Nucleus accumbens (tissue), 56 donors: ENCODE measurements at regions not wholly inside any gene's neighbourhood (a gene's known extent, or its start where the extent isn't known, plus 50 kb on each side); places are given as distances from the start of the nearest gene placed in this dataset.

ENCODE experiments used
- DNase-seq, 56 donors: peaks; one replicate each; lab custom pipeline; 2025; lab: John Stamatoyannopoulos, UW

GRCh38 chr5:124593952-124594351, 152.5 kb downstream of the ZNF608 start:
- peak in 2 of 56 donors; percentile 16 to 34 for DNase-seq

DNA sequence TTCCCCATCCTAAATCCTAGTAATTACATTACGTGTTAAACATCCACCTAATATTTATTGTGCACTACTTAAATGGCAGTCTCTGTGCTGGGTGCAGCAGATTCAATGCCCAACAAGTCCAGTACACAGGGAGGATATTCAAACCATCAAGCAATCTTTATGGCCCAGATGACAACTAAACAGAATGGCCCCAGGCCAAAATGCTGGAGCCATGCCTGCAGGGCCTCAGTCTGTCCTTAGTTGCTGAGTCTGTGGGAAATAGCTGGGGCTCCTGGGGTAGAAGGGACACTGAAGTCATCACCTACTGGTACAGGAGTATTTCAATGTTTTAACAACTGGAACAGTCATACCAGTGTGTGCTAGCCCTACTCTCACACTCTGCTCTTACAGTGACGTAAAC, 153.5 kb downstream of the ZNF608 start:
- peak in 11 of 56 donors; percentile 6 to 34 (median 21) for DNase-seq

GRCh38 chr5:124591583-124591982, 154.9 kb downstream of the ZNF608 start:
- DNase-seq, result no peak

- no peak for DNase-seq
Observed at GRCh38 chr5:124590686-124591085, 155.8 kb downstream of the ZNF608 start.

DNA sequence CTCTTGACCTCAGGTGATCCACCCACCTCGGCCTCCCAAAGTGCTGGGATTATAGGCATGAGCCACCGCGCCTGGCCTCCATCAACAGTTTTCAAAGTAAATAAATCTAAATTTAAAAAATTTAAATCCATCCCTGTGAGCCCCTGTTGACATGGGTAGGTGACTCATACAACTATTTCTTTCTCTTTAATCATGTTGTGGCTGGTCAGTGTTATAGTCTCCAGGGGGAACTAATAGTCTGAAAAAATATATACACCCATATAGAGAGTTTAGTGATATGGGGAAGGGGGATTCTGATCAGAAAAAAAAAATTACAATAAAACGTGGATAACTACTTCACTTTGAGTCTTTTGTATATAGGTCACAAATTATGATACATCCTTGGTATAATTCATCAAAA, 159.2 kb downstream of the ZNF608 start:
- DNase-seq, result no peak

DNA sequence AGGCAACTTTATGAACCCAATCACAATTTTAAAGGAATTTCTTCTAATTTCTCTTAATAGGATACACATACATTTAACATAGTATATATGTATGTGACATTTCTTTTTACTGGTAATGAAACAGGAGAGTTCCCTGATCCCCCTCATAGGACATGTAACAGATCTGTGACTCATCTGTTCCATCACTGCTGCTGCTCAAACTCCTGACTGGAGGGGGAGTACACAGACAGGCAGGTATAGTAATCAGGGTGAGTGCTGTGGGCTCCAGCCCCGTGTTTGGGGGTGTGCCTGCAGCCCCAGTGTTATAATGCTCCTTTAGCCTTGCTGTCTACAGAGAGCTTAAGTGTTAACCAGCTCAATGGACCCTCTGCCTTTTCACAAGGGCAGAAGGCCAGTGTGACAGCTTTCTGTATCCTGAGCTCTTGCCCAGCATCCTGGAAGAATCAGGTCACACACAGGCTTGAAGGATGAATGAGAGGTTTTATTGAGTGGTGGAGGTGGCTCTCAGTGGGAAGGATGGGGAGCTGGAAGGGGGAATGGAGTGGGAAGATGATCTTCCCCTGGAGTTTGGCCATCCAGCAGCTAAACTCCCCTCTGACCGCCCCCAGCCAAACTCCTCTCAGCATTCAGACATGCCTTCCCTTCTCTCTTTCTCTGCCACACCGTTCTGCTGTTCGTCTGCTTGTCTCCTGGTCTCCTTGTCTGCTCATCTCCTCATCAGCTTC, 161.3 kb downstream of the ZNF608 start:
- DNase-seq, result no peak

DNA sequence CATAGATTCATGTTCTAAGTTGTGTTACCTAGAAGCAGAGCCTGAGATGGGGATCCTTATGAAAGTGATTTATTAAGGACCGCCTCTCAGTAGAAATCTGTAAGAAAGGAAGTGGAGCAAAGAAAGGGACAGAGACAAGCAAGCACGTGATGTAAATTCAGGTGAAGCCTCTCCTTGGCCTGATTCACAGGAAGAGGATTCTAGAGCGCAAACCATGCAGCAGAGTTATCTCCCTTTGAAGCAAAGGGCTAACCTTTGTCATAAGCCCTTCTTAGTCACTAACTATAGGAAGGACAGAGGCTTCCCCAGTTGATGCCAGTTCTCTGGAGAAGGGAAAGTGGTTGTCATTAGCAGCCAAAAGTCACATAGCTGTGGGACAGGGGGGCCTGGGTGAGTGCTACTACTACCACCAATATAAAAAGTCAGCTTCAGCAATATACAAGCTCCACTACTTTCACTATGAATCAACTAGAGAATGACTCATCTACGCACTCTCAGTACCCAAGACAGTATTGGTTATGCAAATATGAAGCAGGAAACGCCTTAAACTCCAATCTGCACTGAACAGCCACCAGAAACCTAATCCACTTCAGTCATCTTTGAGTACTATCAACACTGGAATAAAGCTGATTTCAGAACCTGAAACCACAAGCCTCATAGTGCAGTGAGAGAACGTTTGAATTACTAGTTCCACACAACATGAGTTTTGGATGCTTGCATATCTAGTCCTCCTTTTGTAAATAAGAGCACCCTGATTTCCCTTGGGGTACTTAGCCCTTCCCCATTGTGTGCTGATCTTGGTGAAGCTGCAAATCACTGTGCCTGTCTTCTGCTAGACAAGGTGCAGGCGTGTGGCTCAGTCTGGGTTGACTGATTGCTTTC, 162.7 kb downstream of the ZNF608 start:
- DNase-seq, result no peak

- no peak for DNase-seq
Observed at GRCh38 chr5:124582561-124582840, 163.9 kb downstream of the ZNF608 start.

DNA sequence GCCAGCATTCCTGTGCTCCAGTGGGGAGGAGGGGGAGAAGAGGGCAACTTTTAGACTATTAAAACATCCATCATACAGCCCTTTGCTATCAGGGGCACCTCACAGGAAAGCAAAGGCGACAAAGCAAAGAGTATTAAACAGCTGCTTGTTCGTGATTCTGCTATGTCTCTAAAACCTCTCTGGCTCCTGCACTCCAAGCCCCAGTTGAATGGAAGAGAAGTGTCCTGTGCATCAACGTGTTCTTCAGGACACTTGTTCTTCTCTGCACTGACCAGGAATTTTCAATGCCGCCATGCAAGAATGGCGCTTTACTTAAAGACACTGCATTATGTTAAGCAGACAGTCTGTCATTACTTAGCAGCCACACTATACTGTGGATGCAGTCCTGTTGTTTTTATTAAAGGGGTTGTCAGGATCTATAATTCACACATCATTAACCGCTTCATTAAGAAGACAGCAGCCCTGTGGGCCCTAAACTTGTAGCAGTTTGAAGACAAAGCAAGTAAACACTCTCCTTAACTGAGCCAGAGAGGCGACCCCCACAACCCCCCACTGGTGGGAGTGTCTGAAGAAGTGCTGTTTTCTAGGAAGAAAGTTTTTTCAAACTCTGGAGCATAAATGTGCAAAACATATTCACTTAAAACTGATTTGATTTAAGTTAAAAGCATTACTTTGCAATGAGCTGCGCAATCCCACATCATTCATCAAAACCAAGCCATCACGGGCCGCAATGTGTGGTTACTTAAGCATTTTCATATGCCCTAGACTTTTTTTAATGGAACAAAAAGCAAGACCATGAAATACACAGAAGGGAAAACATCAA, 164.5 kb downstream of the ZNF608 start:
- peak in 1 of 56 donors; percentile 20 for DNase-seq

GRCh38 chr5:124580925-124581737, 165.3 kb downstream of the ZNF608 start:
- peak in 19 of 56 donors; percentile 7 to 47 (median 18) for DNase-seq

GRCh38 chr5:124580512-124580911, 165.9 kb downstream of the ZNF608 start:
- DNase-seq, result no peak

GRCh38 chr5:124576848-124577409, 169.5 kb downstream of the ZNF608 start:
- no peak for DNase-seq

- DNase-seq, result no peak
Observed at GRCh38 chr5:124575725-124576124, 170.7 kb downstream of the ZNF608 start.

DNA sequence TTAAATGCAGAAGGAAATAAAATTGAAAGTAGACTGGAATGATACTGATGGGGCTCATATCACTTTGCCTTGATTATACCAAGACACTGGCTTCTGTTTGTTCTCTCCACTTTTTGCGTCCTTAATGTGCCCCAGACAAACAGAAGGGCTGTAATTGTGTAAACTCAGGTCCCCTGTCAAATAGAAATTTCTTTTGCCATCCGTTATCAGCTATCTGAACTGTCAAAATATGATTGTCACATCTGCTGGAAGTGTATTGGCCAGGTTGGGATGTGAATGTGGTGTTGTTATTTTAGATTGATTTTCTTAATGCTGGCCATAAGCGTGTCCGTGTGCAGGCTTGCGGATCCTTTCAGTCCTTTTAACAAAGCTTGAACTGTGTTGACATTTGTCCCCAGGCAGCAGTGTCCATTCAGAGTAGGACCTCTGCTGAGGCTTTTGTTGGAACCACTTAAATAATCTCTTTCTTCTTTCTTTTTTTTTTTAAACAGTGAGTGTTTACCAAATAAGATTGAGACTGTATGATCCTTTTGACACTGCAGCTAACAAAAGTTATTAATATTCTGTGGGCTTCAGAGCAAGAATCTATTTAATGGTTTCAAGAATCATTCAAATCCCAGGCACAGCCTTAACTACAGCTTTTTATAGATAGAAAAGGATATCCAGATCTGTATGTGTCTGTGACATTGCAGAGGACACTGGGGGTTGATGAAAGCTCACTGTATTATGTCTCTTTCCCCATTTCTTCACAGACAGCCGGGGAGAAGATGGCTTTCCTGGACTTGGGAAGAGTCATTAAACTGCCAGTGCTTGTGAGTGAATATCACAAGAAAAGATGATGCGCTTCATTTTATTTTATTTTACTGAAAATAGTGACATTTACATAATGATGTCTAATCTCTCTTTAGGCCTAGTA, 171.7 kb downstream of the ZNF608 start:
- DNase-seq, result peak in 30 of 56 donors; percentile 5 to 74 (median 36)

- no peak for DNase-seq
Observed at GRCh38 chr5:124572971-124573370, 173.5 kb downstream of the ZNF608 start.

DNA sequence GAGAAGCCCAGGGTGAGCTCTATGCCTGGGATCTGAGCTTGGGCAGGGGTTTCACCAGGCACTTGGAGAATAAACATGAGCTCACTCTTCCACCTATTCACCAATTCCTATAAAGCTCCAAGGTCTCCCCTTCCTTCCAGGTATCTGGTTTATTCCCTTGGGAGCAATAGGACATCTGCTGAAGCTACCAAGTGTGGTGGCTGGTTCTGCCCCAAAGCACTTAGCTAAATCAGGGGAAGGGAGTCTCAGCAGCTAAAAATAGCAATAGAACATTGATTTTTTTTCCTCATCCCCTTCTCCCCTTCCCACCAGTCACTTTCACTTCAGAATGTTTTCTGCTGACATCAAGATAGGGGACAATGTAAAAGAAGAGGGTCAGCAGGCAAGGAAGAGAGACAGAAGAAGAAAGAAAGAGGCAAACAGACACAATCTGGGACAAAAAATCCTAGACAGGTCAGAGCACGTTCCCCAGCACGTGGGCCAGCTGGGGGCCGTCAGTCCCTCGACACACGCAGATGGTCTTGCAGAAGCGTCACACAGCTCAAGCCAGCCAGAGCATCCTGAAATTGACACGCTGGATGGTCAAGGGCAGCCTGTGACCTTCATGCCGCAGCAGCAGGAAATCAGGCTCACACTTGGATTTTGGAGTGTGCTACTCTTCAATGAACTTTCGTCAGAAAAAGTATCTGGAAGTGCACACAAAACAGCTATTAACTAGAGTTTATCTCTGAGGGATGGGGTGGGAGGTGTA, 176.0 kb downstream of the ZNF608 start:
- DNase-seq, result no peak

GRCh38 chr5:124566875-124567450, 179.5 kb downstream of the ZNF608 start:
- DNase-seq, result no peak

GRCh38 chr5:124561451-124561850, 185.0 kb downstream of the ZNF608 start:
- no peak for DNase-seq
